ENCODE measurements at regions not wholly inside any gene's neighbourhood (a gene's known extent, or its start where the extent isn't known, plus 50 kb on each side); places are given as distances from the start of the nearest gene placed in this dataset.
"Not testable (repeated sequence)": the region's sequence is repeated elsewhere in the genome, so short reads cannot be mapped to it uniquely, and the experiment has no call there.

DNA sequence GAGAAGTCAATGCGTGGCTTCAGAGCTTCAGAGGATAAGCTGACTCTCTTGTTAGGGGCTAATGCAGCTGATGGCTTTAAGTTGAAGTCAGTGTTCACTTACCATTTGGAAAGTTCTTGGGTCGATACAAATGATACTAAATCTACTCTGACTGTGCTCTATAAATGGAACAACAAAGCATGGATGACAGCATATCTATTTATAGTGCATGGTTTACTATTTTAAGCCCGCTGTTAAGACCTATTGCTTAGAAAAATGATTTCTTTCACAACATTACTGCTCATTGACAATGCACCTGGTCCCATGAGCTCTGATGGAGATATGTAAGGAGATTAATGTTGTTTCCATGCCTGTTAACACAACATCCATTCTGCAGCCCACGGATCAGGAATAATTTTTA is 435.7 kb downstream of the MAT2B start:
- no peak for DNase-seq (ENCODE audit: low read depth)
- TF ChIP-seq, protein P1, sequence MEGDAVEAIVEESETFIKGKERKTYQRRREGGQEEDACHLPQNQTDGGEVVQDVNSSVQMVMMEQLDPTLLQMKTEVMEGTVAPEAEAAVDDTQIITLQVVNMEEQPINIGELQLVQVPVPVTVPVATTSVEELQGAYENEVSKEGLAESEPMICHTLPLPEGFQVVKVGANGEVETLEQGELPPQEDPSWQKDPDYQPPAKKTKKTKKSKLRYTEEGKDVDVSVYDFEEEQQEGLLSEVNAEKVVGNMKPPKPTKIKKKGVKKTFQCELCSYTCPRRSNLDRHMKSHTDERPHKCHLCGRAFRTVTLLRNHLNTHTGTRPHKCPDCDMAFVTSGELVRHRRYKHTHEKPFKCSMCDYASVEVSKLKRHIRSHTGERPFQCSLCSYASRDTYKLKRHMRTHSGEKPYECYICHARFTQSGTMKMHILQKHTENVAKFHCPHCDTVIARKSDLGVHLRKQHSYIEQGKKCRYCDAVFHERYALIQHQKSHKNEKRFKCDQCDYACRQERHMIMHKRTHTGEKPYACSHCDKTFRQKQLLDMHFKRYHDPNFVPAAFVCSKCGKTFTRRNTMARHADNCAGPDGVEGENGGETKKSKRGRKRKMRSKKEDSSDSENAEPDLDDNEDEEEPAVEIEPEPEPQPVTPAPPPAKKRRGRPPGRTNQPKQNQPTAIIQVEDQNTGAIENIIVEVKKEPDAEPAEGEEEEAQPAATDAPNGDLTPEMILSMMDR (IDR thresholded peaks at IDR 0.05; ENCODE audit: insufficient read depth, low read depth, low read length, missing control alignments): no peak
- H3K4me3 ChIP-seq (ENCODE audit: low read length): no peak overlapping the region

DNA sequence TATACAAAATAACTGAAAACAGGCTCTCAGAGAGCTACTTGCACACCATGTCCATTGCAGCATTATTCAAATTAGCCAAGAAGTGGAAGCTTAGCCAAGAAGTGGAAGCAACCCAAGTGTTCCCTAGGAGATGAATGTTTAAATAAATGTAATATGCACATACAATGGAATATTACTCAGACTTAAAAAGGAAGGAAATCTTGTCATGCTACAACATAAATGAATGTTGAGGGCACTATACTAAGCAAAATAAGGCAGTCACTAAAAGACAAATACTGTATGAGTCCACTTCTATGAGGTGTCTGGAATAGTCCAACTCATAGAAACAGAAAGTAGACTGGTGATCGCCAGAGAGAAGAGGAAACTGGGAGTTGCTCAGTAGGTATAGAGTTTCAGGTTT is 438.1 kb downstream of the MAT2B start:
- TF ChIP-seq, protein P1 (IDR thresholded peaks at IDR 0.05; ENCODE audit: insufficient read depth, low read depth, low read length, missing control alignments): no peak
- no peak overlapping the region for H3K4me3 ChIP-seq (ENCODE audit: low read length)
- DNase-seq (ENCODE audit: low read depth): no peak

DNA sequence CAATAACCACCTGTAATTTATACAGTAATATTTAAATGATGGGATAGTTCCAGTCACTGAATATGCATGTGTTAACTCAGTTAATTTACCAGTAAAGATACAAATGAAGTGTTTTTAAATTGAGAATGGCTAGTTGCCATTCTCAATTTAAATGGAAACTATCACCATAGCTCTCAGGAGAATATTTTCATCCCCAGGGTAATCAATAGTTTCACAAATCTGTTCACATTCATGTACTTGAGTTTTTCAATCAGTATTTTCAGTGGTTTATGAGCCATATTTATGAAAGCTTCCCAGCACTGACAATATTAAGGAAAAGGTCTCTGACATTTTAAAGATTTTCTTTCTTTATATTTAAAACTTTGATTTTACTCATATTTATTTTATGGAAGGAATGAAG is 439.3 kb downstream of the MAT2B start:
- no peak overlapping the region for H3K4me3 ChIP-seq (ENCODE audit: low read length)
- TF ChIP-seq, protein P1 (IDR thresholded peaks at IDR 0.05; ENCODE audit: insufficient read depth, low read depth, low read length, missing control alignments): no peak
- DNase-seq (ENCODE audit: low read depth): no peak

GRCh38 chr5:163947848-163948666 is 442.6 kb downstream of the MAT2B start:
- H3K4me3 ChIP-seq (ENCODE audit: low read length): no peak overlapping the region
- no peak for DNase-seq (ENCODE audit: low read depth)
- TF ChIP-seq, protein P1 (IDR thresholded peaks at IDR 0.05; ENCODE audit: insufficient read depth, low read depth, low read length, missing control alignments): no peak

- H3K4me3 ChIP-seq (ENCODE audit: low read length): no peak overlapping the region
- TF ChIP-seq, protein P1 (IDR thresholded peaks at IDR 0.05; ENCODE audit: insufficient read depth, low read depth, low read length, missing control alignments): no peak
- DNase-seq (ENCODE audit: low read depth): no peak
Measured at GRCh38 chr5:163950248-163950647, 444.8 kb downstream of the MAT2B start.

GRCh38 chr5:163951069-163951468 is 445.6 kb downstream of the MAT2B start:
- DNase-seq (ENCODE audit: low read depth): no peak
- H3K4me3 ChIP-seq (ENCODE audit: low read length): no peak overlapping the region
- TF ChIP-seq, protein P1 (IDR thresholded peaks at IDR 0.05; ENCODE audit: insufficient read depth, low read depth, low read length, missing control alignments): no peak

DNA sequence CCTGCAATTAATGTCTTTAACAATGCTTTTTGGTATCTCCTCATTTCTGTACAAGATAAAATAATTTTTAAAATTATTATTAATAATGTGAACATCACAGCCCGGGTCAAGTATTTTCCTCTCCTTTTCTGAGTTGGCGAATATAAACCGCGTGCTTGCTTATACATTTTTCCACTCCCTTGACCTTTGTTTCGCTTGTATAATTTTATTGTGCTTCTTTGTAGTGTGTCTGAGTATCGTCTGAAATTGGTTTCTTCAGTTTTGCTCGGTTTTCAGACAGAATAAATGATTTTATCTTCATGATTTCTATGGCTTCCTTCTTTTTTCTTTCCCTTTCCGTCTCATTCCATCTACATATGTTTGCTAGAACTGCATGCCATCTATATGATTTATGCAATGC is 448.5 kb downstream of the MAT2B start:
- H3K4me3 ChIP-seq (ENCODE audit: low read length): no peak overlapping the region
- no peak for DNase-seq (ENCODE audit: low read depth)
- TF ChIP-seq, protein P1 (IDR thresholded peaks at IDR 0.05; ENCODE audit: insufficient read depth, low read depth, low read length, missing control alignments): no peak

DNA sequence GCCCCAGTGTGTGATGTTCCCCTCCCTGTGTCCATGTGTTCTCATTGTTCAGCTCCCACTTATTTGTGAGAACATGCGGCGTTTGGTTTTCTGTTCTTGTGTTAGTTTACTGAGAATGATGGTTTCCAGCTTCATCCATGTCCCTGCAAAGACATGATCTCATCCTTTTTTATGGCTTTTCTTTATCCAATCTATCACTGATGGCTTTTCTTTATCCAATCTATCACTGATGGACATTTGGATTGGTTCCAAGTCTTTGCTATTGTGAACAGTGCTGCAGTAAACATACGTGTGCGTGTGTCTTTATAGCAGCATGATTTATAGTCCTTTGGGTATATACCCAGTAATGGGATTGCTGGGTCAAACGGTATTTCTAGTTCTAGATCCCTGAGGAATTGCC is 455.8 kb downstream of the MAT2B start:
- H3K4me3 ChIP-seq (ENCODE audit: low read length); DNase-seq (ENCODE audit: low read depth): not testable (repeated sequence)
